Fibroblast of lung (primary cell): ENCODE measurements at regions not wholly inside any gene's neighbourhood (a gene's known extent, or its start where the extent isn't known, plus 50 kb on each side); places are given as distances from the start of the nearest gene placed in this dataset.
A peak's percentile ranks its signal among the peaks of the same experiment; 100 is the strongest.

Experiments used
- DNase-seq, 2 donors: peaks; one replicate each; pipeline versions ENCODE4 v3.0.0 to v3.0.0-alpha.2; 2010; ENCODE audit warnings: low read depth in 2 of 2
- H2AFZ ChIP-seq: 2 replicates; pipeline ENCODE4 v1.5.1; 2012; ENCODE audit warnings: low read length, control low read depth, inconsistent platforms
- H3K27ac ChIP-seq: 2 replicates; pipeline ENCODE4 v1.5.1; 2011; ENCODE audit warnings: low read length, control low read depth; ENCODE audit not compliant: insufficient read depth
- H3K27me3 ChIP-seq: 2 replicates; pipeline ENCODE4 v1.5.1; 2011; ENCODE audit warnings: mild to moderate bottlenecking, low read length; ENCODE audit not compliant: control insufficient read depth, insufficient read depth
- H3K36me3 ChIP-seq: 2 replicates; pipeline ENCODE4 v1.5.1; 2011; ENCODE audit warnings: low read length; ENCODE audit not compliant: control insufficient read depth, insufficient read depth
- H3K4me1 ChIP-seq: 2 replicates; pipeline ENCODE4 v1.5.1; 2011; ENCODE audit warnings: low read length; ENCODE audit not compliant: control insufficient read depth, insufficient read depth; ENCODE audit errors: extremely low read depth
- H3K4me2 ChIP-seq: 2 replicates; pipeline ENCODE4 v1.5.1; 2011; ENCODE audit warnings: low read length, control low read depth; ENCODE audit not compliant: insufficient read depth; ENCODE audit errors: extremely low read depth
- H3K4me3 ChIP-seq, 4 experiments: fragments of 200-600 bp in 1 of 4; sonication (generic) in 1 of 4; replicated peaks in 1 of 4; 2 replicates each; pipeline ENCODE4 v1.5.1; 2011 to 2016; ENCODE audit warnings: low read length in 4 of 4, low read depth in 3 of 4, mild to moderate bottlenecking in 3 of 4, control low read depth in 2 of 4, inconsistent platforms in 1 of 4, mixed read lengths in 1 of 4; ENCODE audit not compliant: insufficient read depth in 1 of 4; ENCODE audit errors: control extremely low read depth in 1 of 4
- H3K79me2 ChIP-seq: 2 replicates; pipeline ENCODE4 v1.5.1; 2012; ENCODE audit warnings: mild to moderate bottlenecking, low read length, inconsistent platforms; ENCODE audit not compliant: control insufficient read depth, insufficient read depth
- H3K9ac ChIP-seq: 2 replicates; pipeline ENCODE4 v1.5.1; 2011; ENCODE audit warnings: mild to moderate bottlenecking, low read length, control low read depth; ENCODE audit not compliant: insufficient read depth
- H3K9me3 ChIP-seq: 2 replicates; pipeline ENCODE4 v1.5.1; 2012; ENCODE audit warnings: low read depth, low read length; ENCODE audit not compliant: control insufficient read depth, insufficient read depth
- H4K20me1 ChIP-seq: 2 replicates; pipeline ENCODE4 v1.5.1; 2011; ENCODE audit warnings: low read length; ENCODE audit not compliant: control insufficient read depth, insufficient read depth; ENCODE audit errors: extremely low read depth
- EZH2 ChIP-seq: IDR thresholded peaks from 2 replicates; pipeline ENCODE4 v1.5.1; 2012; ENCODE audit warnings: low read length, control low read depth, mild to moderate bottlenecking; ENCODE audit errors: missing control alignments
- TF ChIP-seq, protein P1 (sequence below), 2 donors: IDR thresholded peaks in 1 of 2; conservative IDR thresholded peaks in 1 of 2; 1 replicate in 1 of 2; 2 replicates in 1 of 2; pipeline ENCODE4 v1.5.1; 2011 to 2012; ENCODE audit warnings: low read length in 2 of 2, control low read depth in 1 of 2, inconsistent platforms in 1 of 2, low read depth in 1 of 2, mild to moderate bottlenecking in 1 of 2

DNA sequence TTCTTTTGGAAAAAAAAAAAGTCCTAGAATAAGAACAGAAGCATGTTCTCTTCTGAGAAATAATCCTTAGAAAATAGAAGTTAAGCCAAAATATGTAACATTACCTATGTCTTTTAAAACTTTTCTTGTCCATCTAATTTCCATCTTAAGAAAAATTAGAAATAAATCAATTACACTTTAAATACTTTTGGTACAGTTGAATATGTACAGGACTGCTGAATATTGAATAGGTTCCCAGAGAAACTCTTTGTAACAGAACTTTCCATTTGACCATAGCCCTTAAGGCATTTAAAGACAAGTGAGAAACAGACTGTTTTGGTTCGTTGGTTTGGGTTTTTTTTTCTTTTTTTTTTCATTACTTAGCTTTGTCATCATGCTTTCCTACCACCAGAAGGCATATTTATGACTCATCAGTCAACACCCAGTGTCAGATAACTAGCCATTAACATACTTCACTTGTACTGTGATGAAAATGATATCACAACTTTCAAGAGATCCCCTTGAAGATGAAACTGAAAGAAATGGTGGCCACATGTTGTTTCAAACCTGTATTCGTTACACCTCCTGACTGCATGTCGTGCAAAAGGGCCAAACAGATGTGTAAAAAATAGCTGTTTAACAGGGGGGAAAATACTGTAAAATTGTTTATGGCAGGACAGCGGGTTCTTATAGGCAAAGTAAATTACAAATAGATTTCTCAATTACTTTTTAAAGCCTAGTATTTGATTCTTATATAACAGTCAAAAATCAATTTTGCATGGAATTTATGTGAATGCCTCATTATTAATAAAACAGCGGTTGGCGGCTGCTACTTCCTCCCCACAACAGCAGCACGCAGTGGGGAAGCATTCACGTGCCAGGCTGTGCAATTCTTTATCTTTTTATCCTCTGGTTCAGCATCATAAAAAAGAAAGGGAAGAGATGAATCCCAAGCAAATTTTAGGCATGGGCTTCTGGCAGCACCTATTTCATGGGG is 280.7 kb upstream of the HNRNPA3 start:
- TF ChIP-seq, protein P1, sequence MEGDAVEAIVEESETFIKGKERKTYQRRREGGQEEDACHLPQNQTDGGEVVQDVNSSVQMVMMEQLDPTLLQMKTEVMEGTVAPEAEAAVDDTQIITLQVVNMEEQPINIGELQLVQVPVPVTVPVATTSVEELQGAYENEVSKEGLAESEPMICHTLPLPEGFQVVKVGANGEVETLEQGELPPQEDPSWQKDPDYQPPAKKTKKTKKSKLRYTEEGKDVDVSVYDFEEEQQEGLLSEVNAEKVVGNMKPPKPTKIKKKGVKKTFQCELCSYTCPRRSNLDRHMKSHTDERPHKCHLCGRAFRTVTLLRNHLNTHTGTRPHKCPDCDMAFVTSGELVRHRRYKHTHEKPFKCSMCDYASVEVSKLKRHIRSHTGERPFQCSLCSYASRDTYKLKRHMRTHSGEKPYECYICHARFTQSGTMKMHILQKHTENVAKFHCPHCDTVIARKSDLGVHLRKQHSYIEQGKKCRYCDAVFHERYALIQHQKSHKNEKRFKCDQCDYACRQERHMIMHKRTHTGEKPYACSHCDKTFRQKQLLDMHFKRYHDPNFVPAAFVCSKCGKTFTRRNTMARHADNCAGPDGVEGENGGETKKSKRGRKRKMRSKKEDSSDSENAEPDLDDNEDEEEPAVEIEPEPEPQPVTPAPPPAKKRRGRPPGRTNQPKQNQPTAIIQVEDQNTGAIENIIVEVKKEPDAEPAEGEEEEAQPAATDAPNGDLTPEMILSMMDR (conservative IDR thresholded peaks at IDR 0.05 in 1 of 2, IDR thresholded peaks at IDR 0.05 in 1 of 2; ENCODE audit: low read depth in 1 of 2, low read length in 2 of 2) = no peak
- no peak for TF ChIP-seq EZH2
- Histone ChIP-seq H3K4me3 (no peak overlapping the region), H3K4me1 (no peaks in the 10 kb centered on the region), H2AFZ (no peak overlapping the region), H3K27ac (no peak overlapping the region), H3K9me3 (no peaks in the 10 kb centered on the region), H3K36me3 (no peaks in the 10 kb centered on the region), H3K79me2 (no peaks in the 10 kb centered on the region), H4K20me1 (no peaks in the 10 kb centered on the region), H3K9ac (no peak overlapping the region), H3K4me2 (no peak overlapping the region), H3K27me3 (no peaks in the 10 kb centered on the region)
- peak; percentile 3 to 22 for DNase-seq

DNA sequence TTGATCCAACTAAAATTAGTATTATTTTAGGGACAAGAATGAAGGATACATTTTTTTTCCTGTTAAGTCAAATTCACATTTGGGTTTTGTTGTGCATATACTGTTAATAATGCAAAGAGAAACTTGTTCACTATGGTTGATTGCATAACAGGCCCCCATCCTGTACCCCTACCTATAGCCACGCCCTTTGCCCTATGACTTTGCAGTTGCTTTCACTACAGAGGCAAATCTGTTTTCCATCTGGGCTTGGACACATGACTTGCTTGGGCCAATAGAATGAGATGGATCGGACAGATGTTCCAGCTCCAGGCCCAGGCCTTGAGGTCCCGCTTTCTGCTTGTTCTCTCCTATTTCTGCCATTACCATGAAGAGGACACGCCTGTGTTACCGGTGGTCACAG is 278.5 kb upstream of the HNRNPA3 start:
- Histone ChIP-seq H3K79me2 (no peaks in the 10 kb centered on the region), H3K27ac (no peak overlapping the region), H3K36me3 (no peaks in the 10 kb centered on the region), H3K4me2 (no peak overlapping the region), H3K9ac (no peak overlapping the region), H2AFZ (no peak overlapping the region), H3K27me3 (no peaks in the 10 kb centered on the region), H3K4me1 (no peaks in the 10 kb centered on the region), H4K20me1 (no peaks in the 10 kb centered on the region), H3K4me3 (no peak overlapping the region), H3K9me3 (no peaks in the 10 kb centered on the region)
- TF ChIP-seq, protein P1 (conservative IDR thresholded peaks at IDR 0.05 in 1 of 2, IDR thresholded peaks at IDR 0.05 in 1 of 2; ENCODE audit: low read depth in 1 of 2, low read length in 2 of 2) = no peak
- TF ChIP-seq EZH2 = no peak
- DNase-seq = no peak

DNA sequence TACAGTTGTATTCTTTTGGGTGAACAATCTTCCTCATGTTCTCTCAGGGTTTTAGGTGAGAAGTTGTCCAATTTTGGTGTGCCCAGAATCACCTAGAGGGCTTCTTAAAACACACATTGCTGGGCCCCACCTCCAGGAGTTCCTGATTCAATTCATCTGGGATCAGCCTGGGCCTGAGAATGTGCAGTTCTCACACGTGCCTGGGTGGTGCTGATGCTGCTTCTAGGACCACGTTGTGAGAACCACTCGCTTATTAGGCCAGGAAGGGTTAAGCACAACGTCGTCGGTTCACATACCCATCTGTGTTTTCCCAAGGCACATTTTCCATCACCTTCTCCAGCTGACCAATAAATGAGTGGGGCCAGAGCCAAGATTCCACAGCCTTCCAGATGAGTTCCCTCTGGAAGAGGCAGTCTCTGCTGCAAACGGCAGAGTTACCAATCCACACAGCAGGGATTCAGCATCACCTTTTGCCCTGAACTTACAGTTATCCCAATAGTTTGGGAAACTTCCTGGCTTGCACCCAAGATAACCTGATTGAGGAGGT is 277.7 kb upstream of the HNRNPA3 start:
- Histone ChIP-seq H3K4me1 (no peaks in the 10 kb centered on the region), H3K4me2 (no peak overlapping the region), H3K9me3 (no peaks in the 10 kb centered on the region), H2AFZ (no peak overlapping the region), H4K20me1 (no peaks in the 10 kb centered on the region), H3K79me2 (no peaks in the 10 kb centered on the region), H3K27me3 (no peaks in the 10 kb centered on the region), H3K36me3 (no peaks in the 10 kb centered on the region), H3K9ac (no peak overlapping the region), H3K27ac (no peak overlapping the region), H3K4me3 (no peak overlapping the region)
- TF ChIP-seq, protein P1 (conservative IDR thresholded peaks at IDR 0.05 in 1 of 2, IDR thresholded peaks at IDR 0.05 in 1 of 2; ENCODE audit: low read depth in 1 of 2, low read length in 2 of 2) = no peak
- TF ChIP-seq EZH2 = no peak
- DNase-seq = no peak
